Caco-2 (cell line): ENCODE measurements at regions not wholly inside any gene's neighbourhood (a gene's known extent, or its start where the extent isn't known, plus 50 kb on each side); places are given as distances from the start of the nearest gene placed in this dataset.

ENCODE experiments used
- BruUV-seq: library from RNA; stranded (reverse); fragments of 400-500 nt; replicated peaks from 2 replicates; lab custom pipeline; 2021; lab: Mats Ljungman, UMichigan
- CTCF ChIA-PET: fragments of 300-600 bp; sonication (Branson Sonifier 250); formaldehyde crosslinking; loops from one replicate; lab custom pipeline; 2022; ENCODE audit warnings: antibody characterized with exemption; lab: Charles Lee
- POLR2A ChIA-PET: fragments of 300-600 bp; sonication (Branson Sonifier 250); formaldehyde crosslinking; loops from one replicate; lab custom pipeline; 2022; ENCODE audit warnings: antibody characterized with exemption; lab: Charles Lee
- DNase-seq, 2 experiments: peaks; one replicate each; pipeline versions ENCODE4 v3.0.0 to v3.0.0-alpha.2; 2020 to 2022
- H3K27me3 ChIP-seq: replicated peaks from 2 replicates; pipeline ENCODE4 v1.6.0; 2011; ENCODE audit warnings: low read length; ENCODE audit not compliant: control insufficient read depth, insufficient read depth
- H3K36me3 ChIP-seq: 2 replicates; pipeline ENCODE4 v1.5.1; 2011; ENCODE audit warnings: low read length; ENCODE audit not compliant: control insufficient read depth, insufficient read depth
- H3K4me1 ChIP-seq: fragments of 250-450 bp; sonication (Bioruptor Pico); 2 replicates; pipeline ENCODE4 v1.5.1; 2020; ENCODE audit warnings: mild to moderate bottlenecking
- H3K4me3 ChIP-seq: 2 replicates; pipeline ENCODE4 v1.5.1; 2011; ENCODE audit warnings: low read depth, mild to moderate bottlenecking, control low read depth, low read length
- H3K9me3 ChIP-seq: fragments of 250-450 bp; sonication (Bioruptor Pico); 2 replicates; pipeline ENCODE4 v1.5.1; 2020; ENCODE audit warnings: mild to moderate bottlenecking, moderate library complexity
- H3K27ac Mint-ChIP-seq: one replicate; pipeline ENCODE4 v1.8.0; 2022; ENCODE audit warnings: mixed read lengths; ENCODE audit not compliant: unreplicated experiment
- H3K27me3 Mint-ChIP-seq: one replicate; pipeline ENCODE4 v1.8.0; 2022; ENCODE audit warnings: mixed read lengths; ENCODE audit not compliant: insufficient read depth, unreplicated experiment
- H3K36me3 Mint-ChIP-seq: one replicate; pipeline ENCODE4 v1.8.0; 2022; ENCODE audit warnings: mild to moderate bottlenecking, mixed read lengths; ENCODE audit not compliant: insufficient read depth, unreplicated experiment
- H3K4me1 Mint-ChIP-seq: one replicate; pipeline ENCODE4 v1.8.0; 2022; ENCODE audit warnings: low read depth, mixed read lengths; ENCODE audit not compliant: unreplicated experiment
- H3K4me3 Mint-ChIP-seq: one replicate; pipeline ENCODE4 v1.8.0; 2022; ENCODE audit warnings: mild to moderate bottlenecking, moderate library complexity, mixed read lengths; ENCODE audit not compliant: unreplicated experiment
- H3K9me3 Mint-ChIP-seq: one replicate; pipeline ENCODE4 v1.8.0; 2022; ENCODE audit warnings: mixed read lengths; ENCODE audit not compliant: unreplicated experiment
- CTCF ChIP-seq, 2 experiments: fragments of 200-600 bp in 1 of 2; IDR thresholded peaks; 1 replicate in 1 of 2; 2 replicates in 1 of 2; pipeline versions ENCODE4 v1.5.1 to v1.8.0; 2011 to 2022; ENCODE audit warnings: antibody characterized with exemption in 1 of 2, control low read depth in 1 of 2, inconsistent platforms in 1 of 2, low read depth in 1 of 2, low read length in 1 of 2, mild to moderate bottlenecking in 1 of 2, moderate library complexity in 1 of 2; ENCODE audit not compliant: insufficient read depth in 1 of 2, severe bottlenecking in 1 of 2, unreplicated experiment in 1 of 2
- intact Hi-C: fragments of 100-400 bp; cut with micrococcal nuclease; formaldehyde crosslinking; loops from one replicate; pipeline ENCODE4 v1.10.0; 2022; ENCODE audit not compliant: unreplicated experiment

GRCh38 chr2:217023611-217024010, 163.7 kb upstream of the TNP1 start:
- Histone ChIP-seq H3K36me3 (no peaks in the 10 kb centered on the region), H3K4me1 (no peaks in the 10 kb centered on the region), H3K27me3 (no peaks in the 10 kb centered on the region), H3K9me3 (no peaks in the 10 kb centered on the region), H3K4me3 (no peak overlapping the region)
- Mint-ChIP-seq H3K4me1 (no peaks in the 10 kb centered on the region), H3K27me3 (peaks cover 14% of the 10 kb centered on the region), H3K27ac (no peak overlapping the region), H3K36me3 (no peaks in the 10 kb centered on the region), H3K4me3 (no peak overlapping the region), H3K9me3 (no peaks in the 10 kb centered on the region)
- CTCF ChIA-PET: no interaction called here
- no peak for DNase-seq
- POLR2A ChIA-PET: no interaction called here
- TF ChIP-seq CTCF (IDR thresholded peaks at IDR 0.05; ENCODE audit: insufficient read depth in 1 of 2, low read depth in 1 of 2, low read length in 1 of 2, severe bottlenecking in 1 of 2, unreplicated experiment in 1 of 2): no peak
- BruUV-seq: no TSS peak
- intact Hi-C loops: no loop called here

- Histone ChIP-seq H3K4me1 (no peaks in the 10 kb centered on the region), H3K9me3 (no peaks in the 10 kb centered on the region), H3K4me3 (no peak overlapping the region), H3K27me3 (no peaks in the 10 kb centered on the region), H3K36me3 (no peaks in the 10 kb centered on the region)
- no TSS peak for BruUV-seq
- H3K4me1 Mint-ChIP-seq: no peaks in the 10 kb centered on the region
- ChIA-PET CTCF (no interaction called here), POLR2A (no interaction called here)
- intact Hi-C loops: no loop called here
- no peak overlapping the region for H3K27ac Mint-ChIP-seq
- DNase-seq: no peak
- no peaks in the 10 kb centered on the region for H3K36me3 Mint-ChIP-seq
- H3K27me3 Mint-ChIP-seq: peaks cover 18% of the 10 kb centered on the region
- no peak for TF ChIP-seq CTCF (IDR thresholded peaks at IDR 0.05; ENCODE audit: insufficient read depth in 1 of 2, low read depth in 1 of 2, low read length in 1 of 2, severe bottlenecking in 1 of 2, unreplicated experiment in 1 of 2)
- H3K9me3 Mint-ChIP-seq: no peaks in the 10 kb centered on the region
- H3K4me3 Mint-ChIP-seq: no peak overlapping the region
Measured at GRCh38 chr2:217017456-217018252, 157.8 kb upstream of the TNP1 start.

- no peaks in the 10 kb centered on the region for H3K36me3 ChIP-seq
- H3K9me3 Mint-ChIP-seq: no peaks in the 10 kb centered on the region
- H3K4me1 ChIP-seq: no peaks in the 10 kb centered on the region
- CTCF ChIA-PET: no interaction called here
- H3K36me3 Mint-ChIP-seq: no peaks in the 10 kb centered on the region
- no peak overlapping the region for H3K4me3 ChIP-seq
- POLR2A ChIA-PET: no interaction called here
- no TSS peak for BruUV-seq
- H3K4me1 Mint-ChIP-seq: no peaks in the 10 kb centered on the region
- H3K27me3 ChIP-seq: no peaks in the 10 kb centered on the region; the same call in 1 of the 2 replicates
- no peak for TF ChIP-seq CTCF (IDR thresholded peaks at IDR 0.05; ENCODE audit: insufficient read depth in 1 of 2, low read depth in 1 of 2, low read length in 1 of 2, severe bottlenecking in 1 of 2, unreplicated experiment in 1 of 2)
- H3K27me3 Mint-ChIP-seq: peaks cover 18% of the 10 kb centered on the region
- no peak overlapping the region for H3K27ac Mint-ChIP-seq
- DNase-seq: no peak
- no peak overlapping the region for H3K4me3 Mint-ChIP-seq
- intact Hi-C loops: no loop called here
- H3K9me3 ChIP-seq: no peaks in the 10 kb centered on the region
Measured at GRCh38 chr2:217016796-217017419, 157.0 kb upstream of the TNP1 start.
